A673 (cell line): ENCODE measurements at regions not wholly inside any gene's neighbourhood (a gene's known extent, or its start where the extent isn't known, plus 50 kb on each side); places are given as distances from the start of the nearest gene placed in this dataset.

Experiments used
- BruUV-seq: library from RNA; stranded (reverse); fragments of 400-500 nt; replicated peaks from 2 replicates; lab custom pipeline; 2021; lab: Mats Ljungman, UMichigan
- CTCF ChIA-PET: fragments of 300-600 bp; sonication (Branson Sonifier 250); formaldehyde crosslinking; loops from one replicate; lab custom pipeline; 2022; ENCODE audit warnings: antibody characterized with exemption; lab: Charles Lee
- POLR2A ChIA-PET: fragments of 300-600 bp; sonication (Branson Sonifier 250); formaldehyde crosslinking; loops from one replicate; lab custom pipeline; 2022; ENCODE audit warnings: antibody characterized with exemption; ENCODE audit not compliant: low non-redundant PET; lab: Charles Lee
- DNase-seq: peaks from one replicate; pipeline ENCODE4 v3.0.0-alpha.2; 2015; ENCODE audit warnings: low spot score
- H3K27ac ChIP-seq: fragments of 200-600 bp; sonication (generic); 2 replicates; pipeline ENCODE4 v1.5.1; 2016; ENCODE audit warnings: mixed run types, low read depth, mild to moderate bottlenecking, mixed read lengths, antibody characterized with exemption, low read length; ENCODE audit not compliant: poor library complexity, severe bottlenecking
- H3K27me3 ChIP-seq: fragments of 200-600 bp; sonication (generic); replicated peaks from 2 replicates; pipeline ENCODE4 v1.6.1; 2017; ENCODE audit warnings: mixed run types, low read depth, mild to moderate bottlenecking, mixed read lengths, antibody characterized with exemption, low read length; ENCODE audit not compliant: insufficient read depth, poor library complexity
- H3K36me3 ChIP-seq: fragments of 200-600 bp; sonication (generic); 2 replicates; pipeline ENCODE4 v1.6.1; 2016; ENCODE audit warnings: mixed run types, mild to moderate bottlenecking, mixed read lengths, antibody characterized with exemption, low read length; ENCODE audit not compliant: insufficient read depth, poor library complexity, severe bottlenecking
- H3K4me1 ChIP-seq: fragments of 200-600 bp; sonication (generic); 2 replicates; pipeline ENCODE4 v1.6.1; 2017; ENCODE audit warnings: mixed run types, mild to moderate bottlenecking, mixed read lengths, antibody characterized with exemption, low read length; ENCODE audit not compliant: insufficient read depth, poor library complexity, severe bottlenecking
- H3K4me3 ChIP-seq: fragments of 200-600 bp; sonication (generic); 2 replicates; pipeline ENCODE4 v1.5.1; 2016; ENCODE audit warnings: low read depth, mixed run types, mild to moderate bottlenecking, mixed read lengths, low read length; ENCODE audit not compliant: poor library complexity, severe bottlenecking
- H3K9me3 ChIP-seq: fragments of 200-600 bp; sonication (generic); 2 replicates; pipeline ENCODE4 v1.6.1; 2016; ENCODE audit warnings: mixed run types, low read depth, mild to moderate bottlenecking, mixed read lengths, antibody characterized with exemption, low read length; ENCODE audit not compliant: poor library complexity, severe bottlenecking
- CTCF ChIP-seq: fragments of 300-800, 200-600 bp; sonication (generic); conservative IDR thresholded peaks from 2 replicates; pipeline ENCODE4 v1.5.1; 2017; ENCODE audit warnings: low read depth, mild to moderate bottlenecking, antibody characterized with exemption, low read length, moderate library complexity, mixed read lengths
- EZH2 ChIP-seq: fragments of 200-600 bp; sonication (generic); IDR thresholded peaks from 2 replicates; pipeline ENCODE4 v1.6.1; 2017; ENCODE audit warnings: borderline replicate concordance, low read depth, mild to moderate bottlenecking, mixed read lengths, antibody characterized with exemption, low read length; ENCODE audit not compliant: poor library complexity, severe bottlenecking
- intact Hi-C: fragments of 100-400 bp; cut with micrococcal nuclease; formaldehyde crosslinking; loops from one replicate; pipeline ENCODE4 v1.10.0; 2022; ENCODE audit not compliant: unreplicated experiment

GRCh38 chr1:70685300-70686286 is 274.5 kb downstream of the CTH start:
- H3K4me1 ChIP-seq = peaks cover 7% of the 10 kb centered on the region
- intact Hi-C loops = loop anchor here (1.0 to 2.0 kb wide), 2 partner anchors 35 to 361 kb away; partner anchors contain the start of gene PTGER3
- H3K27ac ChIP-seq = no peak overlapping the region
- peak; percentile 84 for DNase-seq
- BruUV-seq = no TSS peak
- CTCF ChIA-PET = interaction anchor here (0.6 to 1.0 kb wide), 2 partner anchors 364 to 1858 kb away, joined by 3 to 5 read pairs; no protein-coding TSS in a partner anchor
- H3K4me3 ChIP-seq = no peak overlapping the region
- H3K36me3 ChIP-seq = no peaks in the 10 kb centered on the region
- POLR2A ChIA-PET = no interaction called here
- no peaks in the 10 kb centered on the region for H3K9me3 ChIP-seq
- H3K27me3 ChIP-seq = no peaks in the 10 kb centered on the region
- TF ChIP-seq EZH2 (no peak), CTCF (peak; percentile 93)

- Histone ChIP-seq H3K9me3 (no peaks in the 10 kb centered on the region), H3K27me3 (no peaks in the 10 kb centered on the region), H3K27ac (no peak overlapping the region), H3K36me3 (no peaks in the 10 kb centered on the region), H3K4me1 (peaks cover 7% of the 10 kb centered on the region), H3K4me3 (no peak overlapping the region)
- intact Hi-C loops = no loop called here
- CTCF ChIA-PET = no interaction called here
- BruUV-seq = no TSS peak
- TF ChIP-seq EZH2 (no peak), CTCF (no peak)
- POLR2A ChIA-PET = no interaction called here
- no peak for DNase-seq
These were observed 277.5 kb downstream of the CTH start for GRCh38 chr1:70688580-70688979.

- no peak for TF ChIP-seq EZH2
- TF ChIP-seq CTCF = no peak
- ChIA-PET CTCF (no interaction called here), POLR2A (no interaction called here)
- peak overlapping the region; percentile 51 for H3K27ac ChIP-seq
- peaks cover 12% of the 10 kb centered on the region for H3K4me1 ChIP-seq
- no peaks in the 10 kb centered on the region for H3K36me3 ChIP-seq
- no TSS peak for BruUV-seq
- no peak overlapping the region for H3K4me3 ChIP-seq
- no peaks in the 10 kb centered on the region for H3K27me3 ChIP-seq
- H3K9me3 ChIP-seq = peaks cover 8% of the 10 kb centered on the region
- intact Hi-C loops = no loop called here
- no peak for DNase-seq
These were observed 295.4 kb downstream of the CTH start for GRCh38 chr1:70706381-70707037.
